ENCODE measurements at regions not wholly inside any gene's neighbourhood (a gene's known extent, or its start where the extent isn't known, plus 50 kb on each side); places are given as distances from the start of the nearest gene placed in this dataset.
A peak's percentile ranks its signal among the peaks of the same experiment; 100 is the strongest.

- Histone ChIP-seq H3K27ac (ENCODE audit: low read length) (no peak overlapping the region), H3K9me3 (ENCODE audit: control insufficient read depth, low read length) (no peaks in the 10 kb centered on the region), H3K27me3 (ENCODE audit: control insufficient read depth, insufficient read depth) (no peaks in the 10 kb centered on the region), H3K4me1 (ENCODE audit: control insufficient read depth, insufficient read depth, low read length) (peaks cover 3% of the 10 kb centered on the region), H3K4me3 (ENCODE audit: low read length) (no peak overlapping the region)
- ATAC-seq = no peak
- intact Hi-C loops (cut with DNase I) = no loop called here
- 64% methylated on average over 6 of the region's 6 CpGs for WGBS
- no peak for DNase-seq
Observed at GRCh38 chr2:12201369-12201768, 454.9 kb downstream of the LPIN1 start.

- Histone ChIP-seq H3K4me3 (ENCODE audit: low read length) (no peak overlapping the region), H3K9me3 (ENCODE audit: control insufficient read depth, low read length) (no peaks in the 10 kb centered on the region), H3K27ac (ENCODE audit: low read length) (no peak overlapping the region), H3K27me3 (ENCODE audit: control insufficient read depth, insufficient read depth) (no peaks in the 10 kb centered on the region), H3K4me1 (ENCODE audit: control insufficient read depth, insufficient read depth, low read length) (peaks cover 3% of the 10 kb centered on the region)
- DNase-seq = peak in 2 of 3 donors; percentile 14 to 60
- intact Hi-C loops (cut with DNase I) = no loop called here
- WGBS = 53% methylated on average over 12 of the region's 12 CpGs
- ATAC-seq = peak; percentile 50 to 80
Observed at GRCh38 chr2:12202313-12203075, 456.1 kb downstream of the LPIN1 start.

GRCh38 chr2:12203528-12203927, 457.1 kb downstream of the LPIN1 start:
- DNase-seq = no peak
- no peak for ATAC-seq
- intact Hi-C loops (cut with DNase I) = no loop called here
- Histone ChIP-seq H3K27ac (ENCODE audit: low read length) (no peak overlapping the region), H3K4me3 (ENCODE audit: low read length) (no peak overlapping the region), H3K4me1 (ENCODE audit: control insufficient read depth, insufficient read depth, low read length) (peaks cover 3% of the 10 kb centered on the region), H3K9me3 (ENCODE audit: control insufficient read depth, low read length) (no peaks in the 10 kb centered on the region), H3K27me3 (ENCODE audit: control insufficient read depth, insufficient read depth) (no peaks in the 10 kb centered on the region)
- WGBS = 66% methylated on average over 2 of the region's 2 CpGs

- Histone ChIP-seq H3K9me3 (ENCODE audit: control insufficient read depth, low read length) (no peaks in the 10 kb centered on the region), H3K4me1 (ENCODE audit: control insufficient read depth, insufficient read depth, low read length) (no peaks in the 10 kb centered on the region), H3K27ac (ENCODE audit: low read length) (no peak overlapping the region), H3K27me3 (ENCODE audit: control insufficient read depth, insufficient read depth) (no peaks in the 10 kb centered on the region), H3K4me3 (ENCODE audit: low read length) (no peak overlapping the region)
- intact Hi-C loops (cut with DNase I) = no loop called here
- WGBS = 86% methylated on average over 3 of the region's 3 CpGs
- ATAC-seq (no peak), DNase-seq (no peak)
Observed at GRCh38 chr2:12205086-12205485, 458.7 kb downstream of the LPIN1 start.

GRCh38 chr2:12207491-12207890, 461.1 kb downstream of the LPIN1 start:
- no peak overlapping the region for H3K4me3 ChIP-seq (ENCODE audit: low read length)
- 88% methylated on average over 1 of the region's 1 CpG for WGBS
- no peaks in the 10 kb centered on the region for H3K27me3 ChIP-seq (ENCODE audit: control insufficient read depth, insufficient read depth)
- no peak for DNase-seq
- intact Hi-C loops (cut with DNase I) = no loop called here
- no peaks in the 10 kb centered on the region for H3K4me1 ChIP-seq (ENCODE audit: control insufficient read depth, insufficient read depth, low read length)
- ATAC-seq = no peak
- H3K9me3 ChIP-seq (ENCODE audit: control insufficient read depth, low read length) = no peaks in the 10 kb centered on the region
- no peak overlapping the region for H3K27ac ChIP-seq (ENCODE audit: low read length)

- ATAC-seq = no peak
- H3K9me3 ChIP-seq (ENCODE audit: control insufficient read depth, low read length) = no peaks in the 10 kb centered on the region
- H3K27ac ChIP-seq (ENCODE audit: low read length) = no peak overlapping the region
- H3K4me1 ChIP-seq (ENCODE audit: control insufficient read depth, insufficient read depth, low read length) = no peaks in the 10 kb centered on the region
- no peak for DNase-seq
- 84% methylated on average over 17 of the region's 17 CpGs for WGBS
- no peaks in the 10 kb centered on the region for H3K27me3 ChIP-seq (ENCODE audit: control insufficient read depth, insufficient read depth)
- H3K4me3 ChIP-seq (ENCODE audit: low read length) = no peak overlapping the region
- intact Hi-C loops (cut with DNase I) = no loop called here
Observed at GRCh38 chr2:12210016-12210933, 463.8 kb downstream of the LPIN1 start.

GRCh38 chr2:12211326-12212175, 465.1 kb downstream of the LPIN1 start:
- Histone ChIP-seq H3K9me3 (ENCODE audit: control insufficient read depth, low read length) (no peaks in the 10 kb centered on the region), H3K27me3 (ENCODE audit: control insufficient read depth, insufficient read depth) (no peaks in the 10 kb centered on the region), H3K27ac (ENCODE audit: low read length) (no peak overlapping the region), H3K4me3 (ENCODE audit: low read length) (no peak overlapping the region), H3K4me1 (ENCODE audit: control insufficient read depth, insufficient read depth, low read length) (no peaks in the 10 kb centered on the region)
- 80% methylated on average over 3 of the region's 3 CpGs for WGBS
- intact Hi-C loops (cut with DNase I) = no loop called here
- ATAC-seq = no peak
- DNase-seq = no peak

GRCh38 chr2:12212841-12213597, 466.6 kb downstream of the LPIN1 start:
- H3K27me3 ChIP-seq (ENCODE audit: control insufficient read depth, insufficient read depth) = no peaks in the 10 kb centered on the region
- no peaks in the 10 kb centered on the region for H3K4me1 ChIP-seq (ENCODE audit: control insufficient read depth, insufficient read depth, low read length)
- no peak overlapping the region for H3K4me3 ChIP-seq (ENCODE audit: low read length)
- DNase-seq = no peak
- WGBS = 58% methylated on average over 6 of the region's 6 CpGs
- no peak overlapping the region for H3K27ac ChIP-seq (ENCODE audit: low read length)
- intact Hi-C loops (cut with DNase I) = no loop called here
- no peak for ATAC-seq
- no peaks in the 10 kb centered on the region for H3K9me3 ChIP-seq (ENCODE audit: control insufficient read depth, low read length)

- Histone ChIP-seq H3K27me3 (ENCODE audit: control insufficient read depth, insufficient read depth) (no peaks in the 10 kb centered on the region), H3K9me3 (ENCODE audit: control insufficient read depth, low read length) (no peaks in the 10 kb centered on the region), H3K4me1 (ENCODE audit: control insufficient read depth, insufficient read depth, low read length) (no peaks in the 10 kb centered on the region), H3K27ac (ENCODE audit: low read length) (no peak overlapping the region), H3K4me3 (ENCODE audit: low read length) (no peak overlapping the region)
- WGBS = 51% methylated on average over 1 of the region's 1 CpG
- ATAC-seq (no peak), DNase-seq (no peak)
- intact Hi-C loops (cut with DNase I) = no loop called here
Observed at GRCh38 chr2:12217175-12217574, 470.7 kb downstream of the LPIN1 start.

- DNase-seq (no peak), ATAC-seq (no peak)
- H3K4me3 ChIP-seq (ENCODE audit: low read length) = no peak overlapping the region
- no peaks in the 10 kb centered on the region for H3K4me1 ChIP-seq (ENCODE audit: control insufficient read depth, insufficient read depth, low read length)
- WGBS = 97% methylated on average over 8 of the region's 8 CpGs
- H3K27ac ChIP-seq (ENCODE audit: low read length) = no peak overlapping the region
- H3K9me3 ChIP-seq (ENCODE audit: control insufficient read depth, low read length) = no peaks in the 10 kb centered on the region
- intact Hi-C loops (cut with DNase I) = no loop called here
- H3K27me3 ChIP-seq (ENCODE audit: control insufficient read depth, insufficient read depth) = no peaks in the 10 kb centered on the region
Observed at GRCh38 chr2:12219761-12220160, 473.3 kb downstream of the LPIN1 start.
